ENCODE measurements at regions not wholly inside any gene's neighbourhood (a gene's known extent, or its start where the extent isn't known, plus 50 kb on each side); places are given as distances from the start of the nearest gene placed in this dataset.

DNA sequence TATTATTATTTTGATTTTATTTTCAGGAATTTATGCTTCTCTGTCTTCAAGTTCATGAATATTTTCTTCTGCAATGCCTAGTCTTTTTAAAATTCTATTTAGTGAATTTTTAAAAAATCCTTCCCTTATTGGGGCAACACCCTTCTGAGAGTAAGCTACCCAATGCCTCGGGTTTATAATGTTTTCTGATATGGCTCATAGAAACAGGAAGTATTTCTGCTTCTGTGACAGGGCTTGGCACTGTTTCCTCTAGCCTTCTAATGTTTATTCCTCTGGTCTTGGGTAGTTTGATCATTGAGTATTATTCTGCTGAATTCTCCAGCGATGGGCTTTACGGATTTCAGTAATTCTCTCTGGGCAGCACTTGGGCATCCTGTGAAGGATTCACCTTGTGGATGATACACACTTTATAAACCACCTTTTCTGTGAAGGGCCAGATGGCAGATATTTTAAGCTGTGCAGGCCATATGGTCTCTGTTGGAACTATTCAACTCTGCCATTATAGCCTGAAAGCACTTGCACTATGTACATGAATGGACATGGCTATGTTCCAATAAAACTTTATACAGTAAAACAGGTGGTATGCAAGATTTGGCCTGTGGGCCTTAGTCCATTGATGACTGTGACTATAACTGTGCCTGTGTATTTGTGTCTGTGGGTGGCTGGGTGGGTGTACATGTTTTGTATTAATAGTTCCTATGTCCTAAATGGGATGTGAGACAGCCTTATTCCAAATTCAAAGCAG, 95.9 kb upstream of the FAT1 start:
- Histone ChIP-seq H3K27me3 (no peaks in the 10 kb centered on the region), H3K9me3 (no peaks in the 10 kb centered on the region), H3K36me3 (no peaks in the 10 kb centered on the region), H3K4me1 (ENCODE audit: control insufficient read depth in 1 of 2, insufficient read depth in 1 of 2, low read depth in 1 of 2, low read length in 1 of 2) (no peaks in the 10 kb centered on the region), H3K4me3 (ENCODE audit: low read depth in 1 of 2, low read length in 1 of 2) (no peak overlapping the region), H3K27ac (no peak overlapping the region)
- TF ChIP-seq CTCF (IDR thresholded peaks at IDR 0.05) = no peak

DNA sequence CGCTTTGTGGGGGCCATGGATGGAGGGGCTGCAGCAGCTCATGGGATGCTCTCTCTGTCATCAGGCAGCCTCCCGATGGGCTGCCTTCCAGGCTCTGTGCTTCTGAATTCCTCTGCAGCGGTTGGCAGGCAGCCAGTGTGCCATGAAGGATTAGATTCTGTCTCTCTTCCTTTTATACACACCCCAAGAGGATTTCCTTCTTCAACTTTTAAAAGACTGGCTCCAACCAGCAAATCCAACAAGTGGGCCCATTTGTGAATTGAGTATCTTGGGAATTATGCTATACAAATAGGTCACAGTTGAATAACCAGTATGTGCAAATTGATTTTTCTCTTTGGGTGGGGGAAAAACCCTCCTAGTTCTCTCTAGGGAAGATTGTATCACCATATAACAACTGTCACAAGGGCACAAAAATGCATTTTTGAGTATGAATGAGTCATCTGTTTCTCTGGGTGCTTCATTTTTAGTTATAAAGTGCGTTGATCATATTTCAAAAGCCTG, 96.8 kb upstream of the FAT1 start:
- Histone ChIP-seq H3K9me3 (no peaks in the 10 kb centered on the region), H3K27ac (no peak overlapping the region), H3K27me3 (no peaks in the 10 kb centered on the region), H3K4me3 (ENCODE audit: low read depth in 1 of 2, low read length in 1 of 2) (no peak overlapping the region), H3K36me3 (no peaks in the 10 kb centered on the region), H3K4me1 (ENCODE audit: control insufficient read depth in 1 of 2, insufficient read depth in 1 of 2, low read depth in 1 of 2, low read length in 1 of 2) (no peaks in the 10 kb centered on the region)
- no peak for TF ChIP-seq CTCF (IDR thresholded peaks at IDR 0.05)

DNA sequence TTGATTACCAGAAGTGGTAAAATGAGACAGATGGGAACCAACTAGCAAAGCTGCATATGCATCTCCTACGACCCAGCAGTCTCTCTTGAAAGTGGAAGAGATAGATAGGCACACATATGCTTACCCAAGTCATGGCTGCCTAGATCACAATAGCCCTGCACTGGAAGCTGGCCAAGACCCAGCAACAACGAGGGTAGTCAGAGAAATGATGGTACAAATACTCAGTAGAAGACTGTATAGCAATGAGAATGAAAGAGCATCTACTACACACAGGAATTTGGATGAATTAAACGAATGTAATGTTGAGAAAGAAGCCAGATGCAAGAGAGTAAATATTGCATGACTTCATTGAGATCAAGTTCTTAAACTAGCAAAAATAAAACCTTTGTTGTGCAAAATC, 100.3 kb upstream of the FAT1 start:
- TF ChIP-seq CTCF (IDR thresholded peaks at IDR 0.05) = no peak
- no peaks in the 10 kb centered on the region for H3K27me3 ChIP-seq
- no peak overlapping the region for H3K4me3 ChIP-seq (ENCODE audit: low read depth in 1 of 2, low read length in 1 of 2)
- no peaks in the 10 kb centered on the region for H3K4me1 ChIP-seq (ENCODE audit: control insufficient read depth in 1 of 2, insufficient read depth in 1 of 2, low read depth in 1 of 2, low read length in 1 of 2)
- no peaks in the 10 kb centered on the region for H3K9me3 ChIP-seq
- no peak overlapping the region for H3K27ac ChIP-seq
- H3K36me3 ChIP-seq = no peaks in the 10 kb centered on the region

DNA sequence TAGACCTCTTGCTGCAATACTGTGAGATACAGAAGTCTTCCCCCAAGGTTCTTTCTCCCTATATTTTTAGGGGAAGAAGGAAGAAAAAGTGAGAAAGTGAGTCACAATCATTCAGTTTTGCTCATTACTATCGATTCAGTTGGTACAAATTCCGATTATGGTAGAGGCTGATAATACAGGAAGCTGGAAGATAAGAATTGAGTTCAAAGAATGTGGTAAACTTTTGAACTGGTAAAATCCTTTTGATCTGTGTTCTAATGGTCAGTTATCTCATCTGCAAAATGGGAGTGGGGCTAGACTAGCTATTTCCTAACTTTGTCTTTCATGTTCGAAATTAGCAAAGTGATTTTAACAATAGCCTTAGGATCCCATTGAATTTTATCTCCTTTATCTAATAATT, 101.4 kb upstream of the FAT1 start:
- no peaks in the 10 kb centered on the region for H3K9me3 ChIP-seq
- no peaks in the 10 kb centered on the region for H3K36me3 ChIP-seq
- H3K27ac ChIP-seq = no peak overlapping the region
- no peak for TF ChIP-seq CTCF (IDR thresholded peaks at IDR 0.05)
- H3K27me3 ChIP-seq = no peaks in the 10 kb centered on the region
- no peak overlapping the region for H3K4me3 ChIP-seq (ENCODE audit: low read depth in 1 of 2, low read length in 1 of 2)
- no peaks in the 10 kb centered on the region for H3K4me1 ChIP-seq (ENCODE audit: control insufficient read depth in 1 of 2, insufficient read depth in 1 of 2, low read depth in 1 of 2, low read length in 1 of 2)

DNA sequence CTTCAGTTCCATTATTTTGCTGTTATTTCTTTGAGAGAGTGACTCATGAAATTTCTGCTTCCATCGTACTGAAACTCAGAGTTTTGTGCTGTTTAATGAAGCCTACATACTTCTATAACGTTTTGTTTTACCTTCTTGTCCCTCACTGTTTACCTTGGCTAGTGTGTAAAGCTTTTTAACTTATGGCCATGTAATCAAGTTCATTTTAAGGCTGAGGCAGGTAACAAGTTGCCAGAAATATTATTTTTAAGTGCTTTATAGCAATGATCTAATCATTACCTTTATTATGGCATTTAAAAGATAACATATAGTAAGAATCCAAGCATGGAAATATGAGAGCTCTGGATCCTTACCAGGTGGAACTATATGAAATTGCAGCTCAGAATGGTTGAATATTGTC, 102.3 kb upstream of the FAT1 start:
- TF ChIP-seq CTCF (IDR thresholded peaks at IDR 0.05) = no peak

More for the DNA sequence above, 102.3 kb upstream of the FAT1 start:
- H3K36me3 ChIP-seq = no peaks in the 10 kb centered on the region
- H3K4me3 ChIP-seq (ENCODE audit: low read depth in 1 of 2, low read length in 1 of 2) = no peak overlapping the region
- no peaks in the 10 kb centered on the region for H3K4me1 ChIP-seq (ENCODE audit: control insufficient read depth in 1 of 2, insufficient read depth in 1 of 2, low read depth in 1 of 2, low read length in 1 of 2)
- no peaks in the 10 kb centered on the region for H3K9me3 ChIP-seq
- no peak overlapping the region for H3K27ac ChIP-seq
- no peaks in the 10 kb centered on the region for H3K27me3 ChIP-seq

Data from neutrophil (primary cell).